A549 (cell line): ENCODE measurements at regions not wholly inside any gene's neighbourhood (a gene's known extent, or its start where the extent isn't known, plus 50 kb on each side); places are given as distances from the start of the nearest gene placed in this dataset.

ENCODE experiments used
- ATAC-seq, 2 experiments: fragments of 200-7000 bp in 1 of 2; fragments of >200 bp in 1 of 2; cut with Nextera tagmentation in 1 of 2; cut with Tn5 transposase in 1 of 2; 3 replicates each; pipeline versions ENCODE4 v1.8.0 to v1.9.1; 2018 to 2020; ENCODE audit warnings: mild to moderate bottlenecking in 1 of 2, moderate library complexity in 1 of 2
- CTCF ChIA-PET: fragments of 300-600 bp; sonication (Branson Sonifier 250); formaldehyde crosslinking; extraction: SDS; loops from one replicate; lab custom pipeline; 2021; ENCODE audit warnings: antibody characterized with exemption, inconsistent platforms; lab: Yijun Ruan, JAX
- POLR2A ChIA-PET: fragments of 350-600 bp; formaldehyde crosslinking; extraction: SDS; loops from one replicate; lab custom pipeline; 2021; ENCODE audit warnings: antibody characterized with exemption, inconsistent platforms; lab: Yijun Ruan, JAX
- DNase-seq, 2 experiments: peaks; one replicate each; pipeline versions ENCODE4 v3.0.0 to v3.0.0-alpha.2; 2011 to 2016; ENCODE audit warnings: low read depth in 1 of 2, low spot score in 1 of 2
- FAIRE-seq: peaks from 2 replicates; lab custom pipeline; 2011; peaks lifted over from hg19 to GRCh38; lab: Jason Lieb, UNC
- H3K27ac ChIP-seq, 2 experiments: fragments of >200 bp; sonication (Bioruptor Twin); formaldehyde crosslinking; 3 replicates each; pipeline ENCODE4 v1.5.1; 2016 to 2017
- H3K4me1 ChIP-seq: fragments of >200 bp; sonication (Bioruptor Twin); formaldehyde crosslinking; 3 replicates; pipeline ENCODE4 v1.6.1; 2016
- H3K4me2 ChIP-seq: fragments of >200 bp; sonication (Bioruptor Twin); formaldehyde crosslinking; 3 replicates; pipeline ENCODE4 v1.6.1; 2016
- H3K4me3 ChIP-seq: fragments of >200 bp; sonication (Bioruptor Twin); formaldehyde crosslinking; 3 replicates; pipeline ENCODE4 v1.5.1; 2016
- H3K9me3 ChIP-seq: fragments of >200 bp; sonication (Bioruptor Twin); formaldehyde crosslinking; 3 replicates; pipeline ENCODE4 v1.6.1; 2016
- BHLHE40 ChIP-seq: IDR thresholded peaks from 2 replicates; pipeline ENCODE4 v1.6.1; 2012; ENCODE audit warnings: low read depth, low read length, inconsistent platforms
- CBX2 ChIP-seq: fragments of 200-600 bp; sonication (generic); IDR thresholded peaks from 2 replicates; pipeline ENCODE4 v1.6.1; 2016; ENCODE audit warnings: low read depth, mild to moderate bottlenecking, borderline replicate concordance
- CEBPB ChIP-seq, 2 experiments: fragments of >200 bp in 1 of 2; sonication (Bioruptor Twin) in 1 of 2; formaldehyde crosslinking in 1 of 2; IDR thresholded peaks; 2 replicates each; pipeline ENCODE4 v1.6.1; 2012 to 2016
- CHD2 ChIP-seq: fragments of 150-350 bp; IDR thresholded peaks from 2 replicates; pipeline ENCODE4 v1.6.1; 2014; ENCODE audit warnings: low read length; ENCODE audit not compliant: partially characterized antibody
- FOSB ChIP-seq: fragments of 250-450 bp; sonication (Bioruptor Pico); IDR thresholded peaks from 2 replicates; pipeline ENCODE4 v1.5.0; 2020; ENCODE audit warnings: mild to moderate bottlenecking, moderate library complexity
- FOXS1 ChIP-seq: fragments of 250-450 bp; sonication (Bioruptor Pico); IDR thresholded peaks from 2 replicates; pipeline ENCODE4 v1.5.0; 2020; ENCODE audit warnings: mild to moderate bottlenecking, moderate library complexity
- HDAC2 ChIP-seq: fragments of 200-600 bp; sonication (generic); IDR thresholded peaks from 2 replicates; pipeline ENCODE4 v1.6.1; 2016
- HOXA7 ChIP-seq: fragments of 250-450 bp; sonication (Bioruptor Pico); IDR thresholded peaks from 2 replicates; pipeline ENCODE4 v1.5.0; 2020; ENCODE audit warnings: mild to moderate bottlenecking, moderate library complexity
- HOXB13 ChIP-seq: fragments of 250-450 bp; sonication (Bioruptor Pico); IDR thresholded peaks from 2 replicates; pipeline ENCODE4 v1.5.0; 2020; ENCODE audit warnings: low read depth, mild to moderate bottlenecking, moderate library complexity
- HOXB5 ChIP-seq: fragments of 250-450 bp; sonication (Bioruptor Pico); IDR thresholded peaks from 2 replicates; pipeline ENCODE4 v1.5.0; 2020; ENCODE audit warnings: mild to moderate bottlenecking, moderate library complexity
- MAFK ChIP-seq: fragments of 450-650 bp; IDR thresholded peaks from 2 replicates; pipeline ENCODE4 v1.6.1; 2014; ENCODE audit not compliant: partially characterized antibody
- MAZ ChIP-seq: fragments of 150-350 bp; IDR thresholded peaks from 2 replicates; pipeline ENCODE4 v1.6.1; 2014; ENCODE audit warnings: antibody characterized with exemption, low read depth, low read length, borderline replicate concordance
- MYC ChIP-seq: IDR thresholded peaks from 2 replicates; pipeline ENCODE4 v1.6.1; 2012; ENCODE audit warnings: mild to moderate bottlenecking, inconsistent platforms, low read length, improper control_type of control experiment, borderline replicate concordance
- NFE2L2 ChIP-seq: fragments of 150-350 bp; conservative IDR thresholded peaks from 2 replicates; pipeline ENCODE4 v1.6.1; 2014; ENCODE audit warnings: low read length
- POLR2A ChIP-seq: IDR thresholded peaks from 2 replicates; pipeline ENCODE4 v1.6.1; 2012; ENCODE audit warnings: mild to moderate bottlenecking, low read length
- POLR2AphosphoS2 ChIP-seq: conservative IDR thresholded peaks from 2 replicates; pipeline ENCODE4 v1.6.1; 2012; ENCODE audit warnings: low read length, improper control_type of control experiment, inconsistent platforms
- RAD21 ChIP-seq, 2 experiments: fragments of >200 bp in 1 of 2; sonication (Bioruptor Twin) in 1 of 2; formaldehyde crosslinking in 1 of 2; IDR thresholded peaks in 1 of 2; conservative IDR thresholded peaks in 1 of 2; 2 replicates in 1 of 2; 3 replicates in 1 of 2; pipeline ENCODE4 v1.6.1; 2012 to 2018; ENCODE audit warnings: inconsistent platforms in 1 of 2
- RFX5 ChIP-seq: fragments of 450-650 bp; IDR thresholded peaks from 2 replicates; pipeline ENCODE4 v1.7.1; 2014; ENCODE audit warnings: antibody characterized with exemption, mild to moderate bottlenecking, moderate library complexity
- RNF2 ChIP-seq: fragments of 200-600 bp; sonication (generic); IDR thresholded peaks from 2 replicates; pipeline ENCODE4 v1.6.1; 2016; ENCODE audit warnings: low read depth, mild to moderate bottlenecking, antibody characterized with exemption, moderate library complexity, borderline replicate concordance
- TFCP2L1 ChIP-seq: fragments of 250-450 bp; sonication (Bioruptor Pico); IDR thresholded peaks from 2 replicates; pipeline ENCODE4 v1.5.0; 2021; ENCODE audit warnings: mild to moderate bottlenecking
- ZC3H11A ChIP-seq: fragments of 450-650 bp; IDR thresholded peaks from 2 replicates; pipeline ENCODE4 v1.6.1; 2014; ENCODE audit warnings: antibody characterized with exemption, mild to moderate bottlenecking
- ZNF302 ChIP-seq: fragments of 250-450 bp; sonication (Bioruptor Pico); IDR thresholded peaks from 2 replicates; pipeline ENCODE4 v1.9.0; 2021; ENCODE audit warnings: inconsistent platforms, mild to moderate bottlenecking, moderate library complexity
- WGBS: methylation state at CpG from one replicate; pipeline ENCODE4 v1.1.6; 2017; ENCODE audit errors: missing lambda C conversion rate; 5-methylcytosine and 5-hydroxymethylcytosine counted together
- TF ChIP-seq, protein P1 (sequence below): IDR thresholded peaks from 2 replicates; pipeline ENCODE4 v1.6.1; 2012; ENCODE audit warnings: low read depth, borderline replicate concordance
- TF ChIP-seq, protein P2 (sequence below): fragments of >200 bp; sonication (Bioruptor Twin); formaldehyde crosslinking; IDR thresholded peaks from 2 replicates; pipeline ENCODE4 v1.6.1; 2016
- TF ChIP-seq, protein P3 (sequence below): fragments of 250-450 bp; sonication (Bioruptor Pico); IDR thresholded peaks from 2 replicates; pipeline ENCODE4 v1.5.0; 2020; ENCODE audit warnings: low read depth, mild to moderate bottlenecking, moderate library complexity
- TF ChIP-seq, protein P4 (sequence below): fragments of 200-600 bp; sonication (generic); IDR thresholded peaks from 2 replicates; pipeline ENCODE4 v1.6.1; 2016; ENCODE audit warnings: antibody characterized with exemption, mild to moderate bottlenecking, moderate library complexity
- TF ChIP-seq, protein P5 (sequence below): fragments of 450-650 bp; IDR thresholded peaks from 2 replicates; pipeline ENCODE4 v1.6.1; 2014; ENCODE audit warnings: antibody characterized with exemption
- TF ChIP-seq, protein P6 (sequence below): fragments of >200 bp; sonication (Bioruptor Twin); formaldehyde crosslinking; IDR thresholded peaks from 3 replicates; pipeline ENCODE4 v1.6.1; 2016
- TF ChIP-seq, protein P7 (sequence below): IDR thresholded peaks from 2 replicates; pipeline ENCODE4 v1.6.1; 2012

DNA sequence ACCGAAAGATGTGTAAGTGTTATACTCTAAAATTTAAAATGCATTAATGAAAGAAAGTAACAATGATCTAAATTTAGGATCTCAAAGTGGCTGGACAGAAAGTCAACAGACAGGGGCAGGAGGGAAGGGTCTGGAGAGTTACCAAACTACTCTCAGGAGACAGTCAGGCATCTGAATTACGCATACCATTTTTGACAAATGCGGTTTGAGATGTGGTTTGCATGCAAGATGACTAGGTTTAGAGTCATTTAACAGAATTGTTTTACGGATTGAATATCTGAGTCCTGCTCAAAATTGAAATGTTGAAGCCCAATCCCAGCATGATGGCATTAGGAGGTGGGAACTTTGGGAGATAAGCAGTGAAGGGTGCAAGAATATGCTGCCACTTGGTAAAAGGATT lies 314.1 kb downstream of the WDR11 start:
- TF ChIP-seq BHLHE40 = no peak
- no peak for TF ChIP-seq MAFK
- TF ChIP-seq RAD21 (conservative IDR thresholded peaks at IDR 0.05 in 1 of 2, IDR thresholded peaks at IDR 0.05 in 1 of 2) = no peak
- TF ChIP-seq POLR2AphosphoS2 = no peak
- TF ChIP-seq CBX2 = no peak
- no peak for TF ChIP-seq MAZ
- TF ChIP-seq ZNF302 (CRISPR knock-in tag) = no peak
- TF ChIP-seq, protein P1, sequence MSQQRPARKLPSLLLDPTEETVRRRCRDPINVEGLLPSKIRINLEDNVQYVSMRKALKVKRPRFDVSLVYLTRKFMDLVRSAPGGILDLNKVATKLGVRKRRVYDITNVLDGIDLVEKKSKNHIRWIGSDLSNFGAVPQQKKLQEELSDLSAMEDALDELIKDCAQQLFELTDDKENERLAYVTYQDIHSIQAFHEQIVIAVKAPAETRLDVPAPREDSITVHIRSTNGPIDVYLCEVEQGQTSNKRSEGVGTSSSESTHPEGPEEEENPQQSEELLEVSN = no peak
- TF ChIP-seq HOXB13 (CRISPR knock-in tag) = no peak
- no peak for TF ChIP-seq HOXA7 (CRISPR knock-in tag)
- no peak for TF ChIP-seq MYC
- TF ChIP-seq, protein P2, sequence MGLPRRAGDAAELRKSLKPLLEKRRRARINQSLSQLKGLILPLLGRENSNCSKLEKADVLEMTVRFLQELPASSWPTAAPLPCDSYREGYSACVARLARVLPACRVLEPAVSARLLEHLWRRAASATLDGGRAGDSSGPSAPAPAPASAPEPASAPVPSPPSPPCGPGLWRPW = no peak
- TF ChIP-seq FOXS1 (CRISPR knock-in tag) = no peak
- TF ChIP-seq FOSB (CRISPR knock-in tag) = no peak
- TF ChIP-seq NFE2L2 = no peak
- TF ChIP-seq TFCP2L1 (CRISPR knock-in tag) = no peak
- TF ChIP-seq, protein P3, sequence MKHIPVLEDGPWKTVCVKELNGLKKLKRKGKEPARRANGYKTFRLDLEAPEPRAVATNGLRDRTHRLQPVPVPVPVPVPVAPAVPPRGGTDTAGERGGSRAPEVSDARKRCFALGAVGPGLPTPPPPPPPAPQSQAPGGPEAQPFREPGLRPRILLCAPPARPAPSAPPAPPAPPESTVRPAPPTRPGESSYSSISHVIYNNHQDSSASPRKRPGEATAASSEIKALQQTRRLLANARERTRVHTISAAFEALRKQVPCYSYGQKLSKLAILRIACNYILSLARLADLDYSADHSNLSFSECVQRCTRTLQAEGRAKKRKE = no peak
- 32% methylated on average over 4 of the region's 4 CpGs for WGBS
- FAIRE-seq (no peak), ATAC-seq (no peak), DNase-seq (no peak)
- no peaks in the 10 kb centered on the region for H3K4me1 ChIP-seq
- H3K9me3 ChIP-seq = peaks cover 2% of the 10 kb centered on the region; the same call in 1 of the 3 replicates
- H3K27ac ChIP-seq = no peak overlapping the region
- ChIA-PET POLR2A (no interaction called here), CTCF (no interaction called here)
- H3K4me3 ChIP-seq = no peak overlapping the region
- no peak overlapping the region for H3K4me2 ChIP-seq

DNA sequence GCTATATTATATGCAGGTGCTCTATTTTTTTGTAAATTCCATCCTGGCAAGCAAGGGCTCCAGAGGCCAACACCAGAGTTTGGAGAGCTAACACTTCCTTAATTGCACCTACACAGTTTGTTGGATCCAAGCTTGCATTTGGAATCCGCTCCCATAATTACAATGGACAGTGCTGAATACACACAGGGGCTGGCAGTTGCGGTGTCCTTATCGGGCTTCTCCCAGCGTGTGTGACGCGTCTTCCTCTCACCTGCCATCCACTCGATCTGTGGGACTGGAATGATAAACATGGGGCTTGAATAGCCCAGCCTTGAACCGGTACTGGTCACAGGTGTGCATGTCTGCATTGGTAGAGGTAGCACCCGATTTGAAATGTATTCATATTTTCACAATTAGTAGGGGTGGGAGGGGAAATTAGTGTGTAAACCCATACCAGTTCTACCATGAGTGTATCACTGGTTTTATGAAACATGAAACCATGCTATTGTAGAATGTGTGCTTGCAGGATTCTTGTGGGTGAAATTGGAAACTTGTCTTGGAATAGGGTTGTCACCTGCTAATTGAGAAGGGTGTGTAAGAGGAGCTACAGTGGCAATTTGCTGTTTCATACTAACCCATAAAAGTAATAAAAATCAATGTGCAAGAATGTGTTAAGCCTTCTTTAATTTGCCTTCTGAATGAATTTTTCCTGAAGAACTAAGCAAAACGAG lies 316.5 kb downstream of the WDR11 start:
- no peak overlapping the region for H3K4me3 ChIP-seq
- no peak overlapping the region for H3K27ac ChIP-seq
- H3K9me3 ChIP-seq = peaks cover 2% of the 10 kb centered on the region; the same call in 1 of the 3 replicates
- ChIA-PET POLR2A (no interaction called here), CTCF (no interaction called here)
- no peaks in the 10 kb centered on the region for H3K4me1 ChIP-seq
- ATAC-seq (no peak), FAIRE-seq (no peak), DNase-seq (no peak)
- no peak overlapping the region for H3K4me2 ChIP-seq
- TF ChIP-seq CEBPB (IDR thresholded peaks at IDR 0.05) (no peak), POLR2AphosphoS2 (no peak), RFX5 (no peak), RNF2 (no peak), CHD2 (no peak), MAZ (no peak), HDAC2 (no peak), HOXB5 (CRISPR knock-in tag) (no peak), ZC3H11A (no peak), POLR2A (no peak)
- TF ChIP-seq, protein P4, sequence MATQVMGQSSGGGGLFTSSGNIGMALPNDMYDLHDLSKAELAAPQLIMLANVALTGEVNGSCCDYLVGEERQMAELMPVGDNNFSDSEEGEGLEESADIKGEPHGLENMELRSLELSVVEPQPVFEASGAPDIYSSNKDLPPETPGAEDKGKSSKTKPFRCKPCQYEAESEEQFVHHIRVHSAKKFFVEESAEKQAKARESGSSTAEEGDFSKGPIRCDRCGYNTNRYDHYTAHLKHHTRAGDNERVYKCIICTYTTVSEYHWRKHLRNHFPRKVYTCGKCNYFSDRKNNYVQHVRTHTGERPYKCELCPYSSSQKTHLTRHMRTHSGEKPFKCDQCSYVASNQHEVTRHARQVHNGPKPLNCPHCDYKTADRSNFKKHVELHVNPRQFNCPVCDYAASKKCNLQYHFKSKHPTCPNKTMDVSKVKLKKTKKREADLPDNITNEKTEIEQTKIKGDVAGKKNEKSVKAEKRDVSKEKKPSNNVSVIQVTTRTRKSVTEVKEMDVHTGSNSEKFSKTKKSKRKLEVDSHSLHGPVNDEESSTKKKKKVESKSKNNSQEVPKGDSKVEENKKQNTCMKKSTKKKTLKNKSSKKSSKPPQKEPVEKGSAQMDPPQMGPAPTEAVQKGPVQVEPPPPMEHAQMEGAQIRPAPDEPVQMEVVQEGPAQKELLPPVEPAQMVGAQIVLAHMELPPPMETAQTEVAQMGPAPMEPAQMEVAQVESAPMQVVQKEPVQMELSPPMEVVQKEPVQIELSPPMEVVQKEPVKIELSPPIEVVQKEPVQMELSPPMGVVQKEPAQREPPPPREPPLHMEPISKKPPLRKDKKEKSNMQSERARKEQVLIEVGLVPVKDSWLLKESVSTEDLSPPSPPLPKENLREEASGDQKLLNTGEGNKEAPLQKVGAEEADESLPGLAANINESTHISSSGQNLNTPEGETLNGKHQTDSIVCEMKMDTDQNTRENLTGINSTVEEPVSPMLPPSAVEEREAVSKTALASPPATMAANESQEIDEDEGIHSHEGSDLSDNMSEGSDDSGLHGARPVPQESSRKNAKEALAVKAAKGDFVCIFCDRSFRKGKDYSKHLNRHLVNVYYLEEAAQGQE = no peak
- TF ChIP-seq, protein P5, sequence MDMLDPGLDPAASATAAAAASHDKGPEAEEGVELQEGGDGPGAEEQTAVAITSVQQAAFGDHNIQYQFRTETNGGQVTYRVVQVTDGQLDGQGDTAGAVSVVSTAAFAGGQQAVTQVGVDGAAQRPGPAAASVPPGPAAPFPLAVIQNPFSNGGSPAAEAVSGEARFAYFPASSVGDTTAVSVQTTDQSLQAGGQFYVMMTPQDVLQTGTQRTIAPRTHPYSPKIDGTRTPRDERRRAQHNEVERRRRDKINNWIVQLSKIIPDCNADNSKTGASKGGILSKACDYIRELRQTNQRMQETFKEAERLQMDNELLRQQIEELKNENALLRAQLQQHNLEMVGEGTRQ = no peak
- TF ChIP-seq, protein P6, sequence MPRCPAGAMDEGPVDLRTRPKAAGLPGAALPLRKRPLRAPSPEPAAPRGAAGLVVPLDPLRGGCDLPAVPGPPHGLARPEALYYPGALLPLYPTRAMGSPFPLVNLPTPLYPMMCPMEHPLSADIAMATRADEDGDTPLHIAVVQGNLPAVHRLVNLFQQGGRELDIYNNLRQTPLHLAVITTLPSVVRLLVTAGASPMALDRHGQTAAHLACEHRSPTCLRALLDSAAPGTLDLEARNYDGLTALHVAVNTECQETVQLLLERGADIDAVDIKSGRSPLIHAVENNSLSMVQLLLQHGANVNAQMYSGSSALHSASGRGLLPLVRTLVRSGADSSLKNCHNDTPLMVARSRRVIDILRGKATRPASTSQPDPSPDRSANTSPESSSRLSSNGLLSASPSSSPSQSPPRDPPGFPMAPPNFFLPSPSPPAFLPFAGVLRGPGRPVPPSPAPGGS = no peak
- TF ChIP-seq, protein P7, sequence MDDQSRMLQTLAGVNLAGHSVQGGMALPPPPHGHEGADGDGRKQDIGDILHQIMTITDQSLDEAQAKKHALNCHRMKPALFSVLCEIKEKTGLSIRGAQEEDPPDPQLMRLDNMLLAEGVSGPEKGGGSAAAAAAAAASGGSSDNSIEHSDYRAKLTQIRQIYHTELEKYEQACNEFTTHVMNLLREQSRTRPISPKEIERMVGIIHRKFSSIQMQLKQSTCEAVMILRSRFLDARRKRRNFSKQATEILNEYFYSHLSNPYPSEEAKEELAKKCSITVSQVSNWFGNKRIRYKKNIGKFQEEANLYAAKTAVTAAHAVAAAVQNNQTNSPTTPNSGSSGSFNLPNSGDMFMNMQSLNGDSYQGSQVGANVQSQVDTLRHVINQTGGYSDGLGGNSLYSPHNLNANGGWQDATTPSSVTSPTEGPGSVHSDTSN = no peak
- 21% methylated on average over 10 of the region's 10 CpGs for WGBS
